GM23338 (cell line): ENCODE measurements at regions not wholly inside any gene's neighbourhood (a gene's known extent, or its start where the extent isn't known, plus 50 kb on each side); places are given as distances from the start of the nearest gene placed in this dataset.

Experiments
- ATAC-seq: fragments of 200-7000 bp; cut with Tn5 transposase; 3 replicates; pipeline ENCODE4 v1.9.1; 2020
- DNase-seq: peaks from one replicate; pipeline ENCODE4 v3.0.0-alpha.2; 2015; ENCODE audit warnings: low spot score
- H2AFZ ChIP-seq: fragments of 200-600 bp; sonication (generic); 2 replicates; pipeline ENCODE4 v1.8.0; 2016; ENCODE audit warnings: antibody characterized with exemption, mild to moderate bottlenecking, moderate library complexity
- H3F3A ChIP-seq: fragments of 200-600 bp; sonication (generic); replicated peaks from 2 replicates; pipeline ENCODE4 v1.8.0; 2017; ENCODE audit warnings: antibody characterized with exemption, mixed run types, low read depth
- H3K27ac ChIP-seq: fragments of 200-600 bp; sonication (generic); 2 replicates; pipeline ENCODE4 v1.6.1; 2016; ENCODE audit warnings: low read depth
- H3K27me3 ChIP-seq: fragments of 200-600 bp; sonication (generic); 2 replicates; pipeline ENCODE4 v1.8.0; 2016; ENCODE audit warnings: mild to moderate bottlenecking, mixed run types, moderate library complexity; ENCODE audit not compliant: insufficient read depth
- H3K36me3 ChIP-seq: fragments of 200-600 bp; sonication (generic); 2 replicates; pipeline ENCODE4 v1.8.0; 2016; ENCODE audit warnings: mild to moderate bottlenecking; ENCODE audit not compliant: insufficient read depth
- H3K4me1 ChIP-seq: fragments of 200-600 bp; sonication (generic); 2 replicates; pipeline ENCODE4 v1.8.0; 2016; ENCODE audit warnings: mild to moderate bottlenecking, moderate library complexity; ENCODE audit not compliant: insufficient read depth
- H3K4me2 ChIP-seq: fragments of 200-600 bp; sonication (generic); 2 replicates; pipeline ENCODE4 v1.7.1; 2017; ENCODE audit warnings: mixed run types
- H3K4me3 ChIP-seq: fragments of 200-600 bp; sonication (generic); 2 replicates; pipeline ENCODE4 v1.6.1; 2016; ENCODE audit warnings: mixed run types
- H3K79me2 ChIP-seq: fragments of 200-600 bp; sonication (generic); replicated peaks from 2 replicates; pipeline ENCODE4 v1.8.0; 2017; ENCODE audit warnings: mild to moderate bottlenecking; ENCODE audit not compliant: insufficient read depth
- H3K9me2 ChIP-seq: fragments of 200-600 bp; sonication (generic); 2 replicates; pipeline ENCODE4 v1.8.0; 2017; ENCODE audit not compliant: insufficient read depth
- H4K20me1 ChIP-seq: fragments of 200-600 bp; sonication (generic); replicated peaks from 2 replicates; pipeline ENCODE4 v1.8.0; 2017; ENCODE audit warnings: mild to moderate bottlenecking; ENCODE audit not compliant: insufficient read depth
- H3K27ac Mint-ChIP-seq: 2 replicates; pipeline ENCODE4 v1.8.0; 2020; ENCODE audit warnings: inconsistent platforms, mild to moderate bottlenecking, moderate library complexity, mixed read lengths
- H3K27me3 Mint-ChIP-seq: 3 replicates; pipeline ENCODE4 v1.8.0; 2022; ENCODE audit warnings: low read depth, mild to moderate bottlenecking, moderate library complexity, mixed read lengths, inconsistent platforms; ENCODE audit not compliant: insufficient read depth, poor library complexity
- H3K36me3 Mint-ChIP-seq: 3 replicates; pipeline ENCODE4 v1.8.0; 2021; ENCODE audit warnings: low read depth, mild to moderate bottlenecking, inconsistent platforms, moderate library complexity, mixed read lengths
- H3K4me1 Mint-ChIP-seq: 3 replicates; pipeline ENCODE4 v1.8.0; 2020; ENCODE audit warnings: mild to moderate bottlenecking, inconsistent platforms, mixed read lengths
- H3K4me3 Mint-ChIP-seq: 3 replicates; pipeline ENCODE4 v1.8.0; 2021; ENCODE audit warnings: moderate library complexity, mild to moderate bottlenecking, inconsistent platforms, mixed read lengths
- H3K9me3 Mint-ChIP-seq: 3 replicates; pipeline ENCODE4 v1.8.0; 2020; ENCODE audit warnings: moderate library complexity, mild to moderate bottlenecking, inconsistent platforms, mixed read lengths
- CREB1 ChIP-seq: fragments of 250-450 bp; sonication (Bioruptor Pico); IDR thresholded peaks from 2 replicates; pipeline ENCODE4 v1.5.0; 2020; ENCODE audit warnings: low read depth, mild to moderate bottlenecking, moderate library complexity
- EZH2 ChIP-seq: fragments of 200-600 bp; sonication (generic); IDR thresholded peaks from one replicate; pipeline ENCODE4 v1.8.0; 2017; ENCODE audit warnings: antibody characterized with exemption, mild to moderate bottlenecking, low read depth; ENCODE audit not compliant: unreplicated experiment
- EZH2phosphoT487 ChIP-seq: fragments of 200-600 bp; sonication (generic); IDR thresholded peaks from one replicate; pipeline ENCODE4 v1.8.1; 2018; ENCODE audit warnings: antibody characterized with exemption; ENCODE audit not compliant: unreplicated experiment
- JUNB ChIP-seq: IDR thresholded peaks from one replicate; pipeline ENCODE4 v1.6.1; 2016; ENCODE audit warnings: antibody characterized with exemption; ENCODE audit not compliant: unreplicated experiment
- NANOG ChIP-seq: IDR thresholded peaks from 2 replicates; pipeline ENCODE4 v1.6.1; 2016; ENCODE audit warnings: antibody characterized with exemption, borderline replicate concordance
- POLR2AphosphoS5 ChIP-seq: IDR thresholded peaks from 2 replicates; pipeline ENCODE4 v1.6.1; 2016; ENCODE audit warnings: antibody characterized with exemption, low read depth
- STAT1 ChIP-seq: IDR thresholded peaks from one replicate; pipeline ENCODE4 v1.6.1; 2016; ENCODE audit warnings: antibody characterized with exemption; ENCODE audit not compliant: unreplicated experiment
- ZNF114 ChIP-seq: fragments of 250-450 bp; sonication (Bioruptor Pico); IDR thresholded peaks from 2 replicates; pipeline ENCODE4 v1.5.0; 2020; ENCODE audit warnings: mild to moderate bottlenecking, moderate library complexity
- ZNF331 ChIP-seq: fragments of 250-450 bp; sonication (Bioruptor Pico); IDR thresholded peaks from 2 replicates; pipeline ENCODE4 v1.5.0; 2020; ENCODE audit warnings: low read depth, mild to moderate bottlenecking, moderate library complexity
- TF ChIP-seq, protein P1 (sequence below): IDR thresholded peaks from one replicate; pipeline ENCODE4 v1.6.1; 2018; ENCODE audit warnings: antibody characterized with exemption; ENCODE audit not compliant: unreplicated experiment
- TF ChIP-seq, protein P2 (sequence below), 2 experiments: fragments of 200-600 bp in 1 of 2; sonication (generic) in 1 of 2; conservative IDR thresholded peaks; 2 replicates each; pipeline versions ENCODE4 v1.5.1 to v1.6.1; 2016 to 2017; ENCODE audit warnings: antibody characterized with exemption in 2 of 2, low read depth in 2 of 2, mild to moderate bottlenecking in 2 of 2, moderate library complexity in 1 of 2
- TF ChIP-seq, protein P3 (sequence below): fragments of 250-450 bp; sonication (Bioruptor Pico); IDR thresholded peaks from 2 replicates; pipeline ENCODE4 v1.5.0; 2020; ENCODE audit warnings: mild to moderate bottlenecking, moderate library complexity
- TF ChIP-seq, protein P4 (sequence below): IDR thresholded peaks from 2 replicates; pipeline ENCODE4 v1.6.1; 2016; ENCODE audit warnings: antibody characterized with exemption

DNA sequence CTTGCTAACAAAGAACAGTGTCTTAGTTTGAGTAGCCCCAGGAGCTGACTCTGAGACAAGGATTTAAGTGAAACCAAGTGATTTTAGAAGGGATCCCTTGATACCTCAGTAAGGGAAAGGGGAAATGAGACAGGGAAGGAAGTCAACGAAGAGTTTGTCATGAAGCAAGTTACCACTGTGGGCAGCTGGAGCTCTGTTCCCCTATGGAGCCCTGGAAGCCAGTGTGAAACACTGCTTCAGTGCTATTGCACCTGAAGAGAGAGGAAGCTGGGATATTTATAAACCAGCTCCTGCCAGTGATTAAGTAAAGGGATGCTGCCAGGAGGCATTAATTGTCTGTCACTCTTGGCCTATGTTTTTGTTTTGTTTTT, 58.9 kb upstream of the WAPL start:
- Histone ChIP-seq H3K79me2 (no peaks in the 10 kb centered on the region), H2AFZ (no peak overlapping the region; the same call in 1 of the 2 replicates), H3F3A (no peaks in the 10 kb centered on the region), H3K4me3 (no peak overlapping the region), H3K27me3 (no peaks in the 10 kb centered on the region), H3K9me2 (no peaks in the 10 kb centered on the region), H3K4me2 (no peak overlapping the region), H3K36me3 (no peaks in the 10 kb centered on the region), H3K27ac (no peak overlapping the region), H4K20me1 (no peaks in the 10 kb centered on the region; the same call in 1 of the 2 replicates), H3K4me1 (no peaks in the 10 kb centered on the region)
- ATAC-seq (no peak), DNase-seq (no peak)
- Mint-ChIP-seq H3K9me3 (no peaks in the 10 kb centered on the region), H3K4me1 (no peaks in the 10 kb centered on the region), H3K27ac (no peak overlapping the region), H3K4me3 (no peak overlapping the region), H3K36me3 (no peaks in the 10 kb centered on the region), H3K27me3 (peaks cover 4% of the 10 kb centered on the region)
- no peak for TF ChIP-seq CREB1 (CRISPR knock-in tag)
- TF ChIP-seq, protein P1, sequence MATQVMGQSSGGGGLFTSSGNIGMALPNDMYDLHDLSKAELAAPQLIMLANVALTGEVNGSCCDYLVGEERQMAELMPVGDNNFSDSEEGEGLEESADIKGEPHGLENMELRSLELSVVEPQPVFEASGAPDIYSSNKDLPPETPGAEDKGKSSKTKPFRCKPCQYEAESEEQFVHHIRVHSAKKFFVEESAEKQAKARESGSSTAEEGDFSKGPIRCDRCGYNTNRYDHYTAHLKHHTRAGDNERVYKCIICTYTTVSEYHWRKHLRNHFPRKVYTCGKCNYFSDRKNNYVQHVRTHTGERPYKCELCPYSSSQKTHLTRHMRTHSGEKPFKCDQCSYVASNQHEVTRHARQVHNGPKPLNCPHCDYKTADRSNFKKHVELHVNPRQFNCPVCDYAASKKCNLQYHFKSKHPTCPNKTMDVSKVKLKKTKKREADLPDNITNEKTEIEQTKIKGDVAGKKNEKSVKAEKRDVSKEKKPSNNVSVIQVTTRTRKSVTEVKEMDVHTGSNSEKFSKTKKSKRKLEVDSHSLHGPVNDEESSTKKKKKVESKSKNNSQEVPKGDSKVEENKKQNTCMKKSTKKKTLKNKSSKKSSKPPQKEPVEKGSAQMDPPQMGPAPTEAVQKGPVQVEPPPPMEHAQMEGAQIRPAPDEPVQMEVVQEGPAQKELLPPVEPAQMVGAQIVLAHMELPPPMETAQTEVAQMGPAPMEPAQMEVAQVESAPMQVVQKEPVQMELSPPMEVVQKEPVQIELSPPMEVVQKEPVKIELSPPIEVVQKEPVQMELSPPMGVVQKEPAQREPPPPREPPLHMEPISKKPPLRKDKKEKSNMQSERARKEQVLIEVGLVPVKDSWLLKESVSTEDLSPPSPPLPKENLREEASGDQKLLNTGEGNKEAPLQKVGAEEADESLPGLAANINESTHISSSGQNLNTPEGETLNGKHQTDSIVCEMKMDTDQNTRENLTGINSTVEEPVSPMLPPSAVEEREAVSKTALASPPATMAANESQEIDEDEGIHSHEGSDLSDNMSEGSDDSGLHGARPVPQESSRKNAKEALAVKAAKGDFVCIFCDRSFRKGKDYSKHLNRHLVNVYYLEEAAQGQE: no peak
- TF ChIP-seq, protein P2, sequence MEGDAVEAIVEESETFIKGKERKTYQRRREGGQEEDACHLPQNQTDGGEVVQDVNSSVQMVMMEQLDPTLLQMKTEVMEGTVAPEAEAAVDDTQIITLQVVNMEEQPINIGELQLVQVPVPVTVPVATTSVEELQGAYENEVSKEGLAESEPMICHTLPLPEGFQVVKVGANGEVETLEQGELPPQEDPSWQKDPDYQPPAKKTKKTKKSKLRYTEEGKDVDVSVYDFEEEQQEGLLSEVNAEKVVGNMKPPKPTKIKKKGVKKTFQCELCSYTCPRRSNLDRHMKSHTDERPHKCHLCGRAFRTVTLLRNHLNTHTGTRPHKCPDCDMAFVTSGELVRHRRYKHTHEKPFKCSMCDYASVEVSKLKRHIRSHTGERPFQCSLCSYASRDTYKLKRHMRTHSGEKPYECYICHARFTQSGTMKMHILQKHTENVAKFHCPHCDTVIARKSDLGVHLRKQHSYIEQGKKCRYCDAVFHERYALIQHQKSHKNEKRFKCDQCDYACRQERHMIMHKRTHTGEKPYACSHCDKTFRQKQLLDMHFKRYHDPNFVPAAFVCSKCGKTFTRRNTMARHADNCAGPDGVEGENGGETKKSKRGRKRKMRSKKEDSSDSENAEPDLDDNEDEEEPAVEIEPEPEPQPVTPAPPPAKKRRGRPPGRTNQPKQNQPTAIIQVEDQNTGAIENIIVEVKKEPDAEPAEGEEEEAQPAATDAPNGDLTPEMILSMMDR (conservative IDR thresholded peaks at IDR 0.05; ENCODE audit: low read depth in 2 of 2): no peak
- no peak for TF ChIP-seq POLR2AphosphoS5
- TF ChIP-seq ZNF114: no peak
- TF ChIP-seq EZH2: no peak
- TF ChIP-seq, protein P3, sequence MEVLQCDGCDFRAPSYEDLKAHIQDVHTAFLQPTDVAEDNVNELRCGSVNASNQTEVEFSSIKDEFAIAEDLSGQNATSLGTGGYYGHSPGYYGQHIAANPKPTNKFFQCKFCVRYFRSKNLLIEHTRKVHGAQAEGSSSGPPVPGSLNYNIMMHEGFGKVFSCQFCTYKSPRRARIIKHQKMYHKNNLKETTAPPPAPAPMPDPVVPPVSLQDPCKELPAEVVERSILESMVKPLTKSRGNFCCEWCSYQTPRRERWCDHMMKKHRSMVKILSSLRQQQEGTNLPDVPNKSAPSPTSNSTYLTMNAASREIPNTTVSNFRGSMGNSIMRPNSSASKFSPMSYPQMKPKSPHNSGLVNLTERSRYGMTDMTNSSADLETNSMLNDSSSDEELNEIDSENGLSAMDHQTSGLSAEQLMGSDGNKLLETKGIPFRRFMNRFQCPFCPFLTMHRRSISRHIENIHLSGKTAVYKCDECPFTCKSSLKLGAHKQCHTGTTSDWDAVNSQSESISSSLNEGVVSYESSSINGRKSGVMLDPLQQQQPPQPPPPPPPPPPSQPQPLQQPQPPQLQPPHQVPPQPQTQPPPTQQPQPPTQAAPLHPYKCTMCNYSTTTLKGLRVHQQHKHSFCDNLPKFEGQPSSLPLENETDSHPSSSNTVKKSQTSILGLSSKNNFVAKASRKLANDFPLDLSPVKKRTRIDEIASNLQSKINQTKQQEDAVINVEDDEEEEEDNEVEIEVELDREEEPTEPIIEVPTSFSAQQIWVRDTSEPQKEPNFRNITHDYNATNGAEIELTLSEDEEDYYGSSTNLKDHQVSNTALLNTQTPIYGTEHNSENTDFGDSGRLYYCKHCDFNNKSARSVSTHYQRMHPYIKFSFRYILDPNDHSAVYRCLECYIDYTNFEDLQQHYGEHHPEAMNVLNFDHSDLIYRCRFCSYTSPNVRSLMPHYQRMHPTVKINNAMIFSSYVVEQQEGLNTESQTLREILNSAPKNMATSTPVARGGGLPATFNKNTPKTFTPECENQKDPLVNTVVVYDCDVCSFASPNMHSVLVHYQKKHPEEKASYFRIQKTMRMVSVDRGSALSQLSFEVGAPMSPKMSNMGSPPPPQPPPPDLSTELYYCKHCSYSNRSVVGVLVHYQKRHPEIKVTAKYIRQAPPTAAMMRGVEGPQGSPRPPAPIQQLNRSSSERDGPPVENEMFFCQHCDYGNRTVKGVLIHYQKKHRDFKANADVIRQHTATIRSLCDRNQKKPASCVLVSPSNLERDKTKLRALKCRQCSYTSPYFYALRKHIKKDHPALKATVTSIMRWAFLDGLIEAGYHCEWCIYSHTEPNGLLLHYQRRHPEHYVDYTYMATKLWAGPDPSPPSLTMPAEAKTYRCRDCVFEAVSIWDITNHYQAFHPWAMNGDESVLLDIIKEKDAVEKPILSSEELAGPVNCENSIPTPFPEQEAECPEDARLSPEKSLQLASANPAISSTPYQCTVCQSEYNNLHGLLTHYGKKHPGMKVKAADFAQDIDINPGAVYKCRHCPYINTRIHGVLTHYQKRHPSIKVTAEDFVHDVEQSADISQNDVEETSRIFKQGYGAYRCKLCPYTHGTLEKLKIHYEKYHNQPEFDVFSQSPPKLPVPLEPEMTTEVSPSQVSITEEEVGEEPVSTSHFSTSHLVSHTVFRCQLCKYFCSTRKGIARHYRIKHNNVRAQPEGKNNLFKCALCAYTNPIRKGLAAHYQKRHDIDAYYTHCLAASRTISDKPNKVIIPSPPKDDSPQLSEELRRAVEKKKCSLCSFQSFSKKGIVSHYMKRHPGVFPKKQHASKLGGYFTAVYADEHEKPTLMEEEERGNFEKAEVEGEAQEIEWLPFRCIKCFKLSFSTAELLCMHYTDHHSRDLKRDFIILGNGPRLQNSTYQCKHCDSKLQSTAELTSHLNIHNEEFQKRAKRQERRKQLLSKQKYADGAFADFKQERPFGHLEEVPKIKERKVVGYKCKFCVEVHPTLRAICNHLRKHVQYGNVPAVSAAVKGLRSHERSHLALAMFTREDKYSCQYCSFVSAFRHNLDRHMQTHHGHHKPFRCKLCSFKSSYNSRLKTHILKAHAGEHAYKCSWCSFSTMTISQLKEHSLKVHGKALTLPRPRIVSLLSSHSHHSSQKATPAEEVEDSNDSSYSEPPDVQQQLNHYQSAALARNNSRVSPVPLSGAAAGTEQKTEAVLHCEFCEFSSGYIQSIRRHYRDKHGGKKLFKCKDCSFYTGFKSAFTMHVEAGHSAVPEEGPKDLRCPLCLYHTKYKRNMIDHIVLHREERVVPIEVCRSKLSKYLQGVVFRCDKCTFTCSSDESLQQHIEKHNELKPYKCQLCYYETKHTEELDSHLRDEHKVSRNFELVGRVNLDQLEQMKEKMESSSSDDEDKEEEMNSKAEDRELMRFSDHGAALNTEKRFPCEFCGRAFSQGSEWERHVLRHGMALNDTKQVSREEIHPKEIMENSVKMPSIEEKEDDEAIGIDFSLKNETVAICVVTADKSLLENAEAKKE (CRISPR knock-in tag): no peak
- no peak for TF ChIP-seq JUNB
- TF ChIP-seq ZNF331 (CRISPR knock-in tag): no peak
- no peak for TF ChIP-seq NANOG
- TF ChIP-seq EZH2phosphoT487: no peak
- TF ChIP-seq STAT1: no peak
- TF ChIP-seq, protein P4, sequence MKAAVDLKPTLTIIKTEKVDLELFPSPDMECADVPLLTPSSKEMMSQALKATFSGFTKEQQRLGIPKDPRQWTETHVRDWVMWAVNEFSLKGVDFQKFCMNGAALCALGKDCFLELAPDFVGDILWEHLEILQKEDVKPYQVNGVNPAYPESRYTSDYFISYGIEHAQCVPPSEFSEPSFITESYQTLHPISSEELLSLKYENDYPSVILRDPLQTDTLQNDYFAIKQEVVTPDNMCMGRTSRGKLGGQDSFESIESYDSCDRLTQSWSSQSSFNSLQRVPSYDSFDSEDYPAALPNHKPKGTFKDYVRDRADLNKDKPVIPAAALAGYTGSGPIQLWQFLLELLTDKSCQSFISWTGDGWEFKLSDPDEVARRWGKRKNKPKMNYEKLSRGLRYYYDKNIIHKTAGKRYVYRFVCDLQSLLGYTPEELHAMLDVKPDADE: no peak
